ENCODE measurements at regions not wholly inside any gene's neighbourhood (a gene's known extent, or its start where the extent isn't known, plus 50 kb on each side); places are given as distances from the start of the nearest gene placed in this dataset.

DNA sequence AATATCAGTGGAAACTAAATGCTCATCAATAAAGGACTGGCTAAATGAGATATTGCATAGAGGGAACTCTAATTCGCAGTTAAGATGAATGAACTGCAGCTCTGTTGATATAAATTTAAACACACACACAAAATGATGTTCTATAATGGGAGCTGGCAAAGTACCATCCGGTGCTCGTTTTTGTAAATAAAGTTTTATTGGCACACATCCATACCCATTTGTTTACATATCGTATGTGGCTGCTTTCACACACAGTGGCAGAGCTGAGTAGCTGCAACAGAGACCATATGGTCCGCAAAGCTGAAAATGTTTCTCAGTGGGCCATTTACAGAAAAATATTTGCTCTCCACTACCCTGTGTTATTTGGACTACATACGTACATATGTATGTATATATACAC is 120.7 kb downstream of the EDN3 start:
- TF ChIP-seq TCF12 (IDR thresholded peaks at IDR 0.05; ENCODE audit: low read depth, low read length) (no peak), RBBP5 (IDR thresholded peaks at IDR 0.05; ENCODE audit: borderline replicate concordance, low read depth, low read length) (no peak)
- H2AFZ ChIP-seq (ENCODE audit: low read length): no peak overlapping the region
- no peak overlapping the region for H4K5ac ChIP-seq (ENCODE audit: insufficient read length, low read depth, low read length)
- H2BK15ac ChIP-seq (ENCODE audit: low read length): no peak overlapping the region
- no peaks in the 10 kb centered on the region for H3K4me1 ChIP-seq (replicated peaks in 1 of 4; ENCODE audit: control insufficient read depth in 3 of 4, insufficient read depth in 4 of 4, low read length in 3 of 4)
- no peak overlapping the region for H4K91ac ChIP-seq (replicated peaks; ENCODE audit: insufficient read length, low read length)
- no peak overlapping the region for H2BK20ac ChIP-seq (ENCODE audit: low read length)
- CTCF ChIA-PET (ENCODE audit: partially characterized antibody): interaction anchor here (0.6 to 1.7 kb wide), 5 partner anchors 12 to 569 kb away, joined by 3 to 9 read pairs (median 3); partner anchors contain the start of gene GNAS
- H4K20me1 ChIP-seq (replicated peaks in 1 of 2; ENCODE audit: control insufficient read depth in 1 of 2, insufficient read depth in 2 of 2, low read length in 2 of 2): no peaks in the 10 kb centered on the region
- no peak overlapping the region for H3K4ac ChIP-seq (replicated peaks; ENCODE audit: insufficient read length, low read depth, low read length)
- no peaks in the 10 kb centered on the region for H3K9me3 ChIP-seq (ENCODE audit: insufficient read depth in 2 of 2, low read depth in 1 of 2, low read length in 1 of 2)
- DNase-seq (ENCODE audit: low read depth in 1 of 2, low spot score in 2 of 2): no peak
- no peak overlapping the region for H3K18ac ChIP-seq (ENCODE audit: extremely low read depth, low read length)
- H3K4me2 ChIP-seq (ENCODE audit: insufficient read depth in 1 of 2, low read depth in 2 of 2, low read length in 2 of 2): no peak overlapping the region
- no peak overlapping the region for H3K9ac ChIP-seq (replicated peaks in 1 of 4; ENCODE audit: extremely low read depth in 1 of 4, low read depth in 3 of 4, low read length in 3 of 4)
- H2BK12ac ChIP-seq (ENCODE audit: low read depth, low read length): no peak overlapping the region
- no peak overlapping the region for H2BK120ac ChIP-seq (replicated peaks; ENCODE audit: low read depth, low read length)
- FAIRE-seq: no peak
- no peak overlapping the region for H3K56ac ChIP-seq (replicated peaks; ENCODE audit: insufficient read length, low read depth, low read length)
- H3K27me3 ChIP-seq (replicated peaks in 1 of 4; ENCODE audit: control insufficient read depth in 3 of 4, extremely low read depth in 1 of 4, insufficient read depth in 3 of 4, low read length in 3 of 4): 0 out of 7 replicates have a peak, but pooled peaks cover 0 to 2% (median 0%) of the 10 kb centered on the region in 4 experiments
- H4K8ac ChIP-seq (ENCODE audit: extremely low read depth, insufficient read depth, low read length): no peak overlapping the region
- no peaks in the 10 kb centered on the region for H3K79me1 ChIP-seq (ENCODE audit: low read depth, low read length)
- H3K36me3 ChIP-seq (ENCODE audit: control insufficient read depth in 2 of 4, insufficient read depth in 4 of 4, low read length in 3 of 4): no peaks in the 10 kb centered on the region
- H3K27ac ChIP-seq (ENCODE audit: low read depth, low read length): no peak overlapping the region
- POLR2A ChIA-PET (ENCODE audit: partially characterized antibody): no interaction called here
- no peak overlapping the region for H3K14ac ChIP-seq (ENCODE audit: insufficient read length)
- no peaks in the 10 kb centered on the region for H3K23me2 ChIP-seq (ENCODE audit: low read depth, low read length)
- no peak overlapping the region for H3K4me3 ChIP-seq (ENCODE audit: extremely low read depth in 1 of 4, insufficient read depth in 2 of 4, low read depth in 3 of 4, low read length in 4 of 4)
- H2AK5ac ChIP-seq (ENCODE audit: low read depth, low read length): no peak overlapping the region
- no peak overlapping the region for H3K23ac ChIP-seq (ENCODE audit: insufficient read length)
- H3K79me2 ChIP-seq (ENCODE audit: control insufficient read depth in 1 of 2, insufficient read depth in 2 of 2, low read length in 2 of 2): no peaks in the 10 kb centered on the region
- H2BK5ac ChIP-seq (ENCODE audit: low read depth, low read length): no peak overlapping the region
- 90% methylated on average over 6 of the region's 6 CpGs; no CpG with 5 or more reads in 1 of the 2 experiments for WGBS, 2 experiments (ENCODE audit: extremely low coverage in 1 of 2, insufficient coverage in 1 of 2, insufficient read length in 1 of 2, insufficient replicate concordance in 2 of 2, low coverage in 1 of 2, low lambda C conversion rate in 2 of 2, missing lambda C conversion rate in 1 of 2)
